HEK293 (cell line): ENCODE measurements at regions not wholly inside any gene's neighbourhood (a gene's known extent, or its start where the extent isn't known, plus 50 kb on each side); places are given as distances from the start of the nearest gene placed in this dataset.

Experiments used
- CTCF ChIA-PET: fragments of 350-600 bp; formaldehyde crosslinking; extraction: SDS; loops from one replicate; lab custom pipeline; 2021; ENCODE audit warnings: antibody characterized with exemption; lab: Yijun Ruan, JAX
- POLR2A ChIA-PET: fragments of 300-600 bp; formaldehyde crosslinking; extraction: SDS; loops from one replicate; lab custom pipeline; 2020; ENCODE audit warnings: antibody characterized with exemption, inconsistent platforms; lab: Yijun Ruan, JAX
- H3K27ac ChIP-seq: fragments of 200-500 bp; sonication (Bioruptor generic); 2 replicates; pipeline ENCODE4 v1.5.1; 2014; ENCODE audit warnings: low read depth, low read length, control low read depth, inconsistent platforms; ENCODE audit errors: extremely low read depth
- H3K36me3 ChIP-seq, 2 experiments: fragments of 200-500 bp in 1 of 2; sonication (Bioruptor generic) in 1 of 2; 1 replicate in 1 of 2; 2 replicates in 1 of 2; pipeline ENCODE4 v1.5.1; 2014 to 2017; ENCODE audit warnings: inconsistent platforms in 2 of 2, low read length in 2 of 2; ENCODE audit not compliant: control insufficient read depth in 2 of 2, insufficient read depth in 1 of 2
- H3K4me1 ChIP-seq: fragments of 200-500 bp; sonication (Bioruptor generic); 2 replicates; pipeline ENCODE4 v1.5.1; 2014; ENCODE audit warnings: mild to moderate bottlenecking, low read length, inconsistent platforms; ENCODE audit not compliant: control insufficient read depth, insufficient read depth
- H3K4me3 ChIP-seq: 2 replicates; pipeline ENCODE4 v1.5.1; 2011; ENCODE audit warnings: low read depth, mild to moderate bottlenecking, control low read depth, low read length, moderate library complexity
- H3K9me3 ChIP-seq: fragments of 200-500 bp; sonication (Bioruptor generic); 2 replicates; pipeline ENCODE4 v1.5.1; 2014; ENCODE audit warnings: low read depth, low read length, inconsistent platforms; ENCODE audit not compliant: control insufficient read depth, insufficient read depth
- GLI4 ChIP-seq: fragments of 450-650 bp; formaldehyde crosslinking; IDR thresholded peaks from 2 replicates; pipeline ENCODE4 v1.5.1; 2016; ENCODE audit warnings: missing biosample characterization, missing genetic modification characterization
- GLIS1 ChIP-seq: fragments of 450-650 bp; formaldehyde crosslinking; IDR thresholded peaks from 2 replicates; pipeline ENCODE4 v1.5.1; 2016; ENCODE audit warnings: missing biosample characterization, missing genetic modification characterization
- KLF7 ChIP-seq: fragments of 450-650 bp; formaldehyde crosslinking; IDR thresholded peaks from 2 replicates; pipeline ENCODE4 v1.5.1; 2016; ENCODE audit warnings: missing biosample characterization, missing genetic modification characterization, borderline replicate concordance
- PRDM10 ChIP-seq: fragments of 450-650 bp; formaldehyde crosslinking; IDR thresholded peaks from 2 replicates; pipeline ENCODE4 v1.5.1; 2016; ENCODE audit warnings: missing biosample characterization, missing genetic modification characterization
- ZBTB48 ChIP-seq: fragments of 450-650 bp; formaldehyde crosslinking; IDR thresholded peaks from 2 replicates; pipeline ENCODE4 v1.5.1; 2016; ENCODE audit warnings: missing biosample characterization, missing genetic modification characterization
- ZEB2 ChIP-seq: fragments of 450-650 bp; formaldehyde crosslinking; IDR thresholded peaks from 2 replicates; pipeline ENCODE4 v1.5.1; 2016; ENCODE audit warnings: missing biosample characterization, missing genetic modification characterization
- ZNF292 ChIP-seq: fragments of 450-650 bp; formaldehyde crosslinking; IDR thresholded peaks from 2 replicates; pipeline ENCODE4 v1.5.1; 2016; ENCODE audit warnings: low read depth, missing biosample characterization, missing genetic modification characterization, borderline replicate concordance
- ZNF341 ChIP-seq: fragments of 450-650 bp; formaldehyde crosslinking; IDR thresholded peaks from 2 replicates; pipeline ENCODE4; 2016; ENCODE audit warnings: low read depth, missing biosample characterization, missing genetic modification characterization
- ZNF416 ChIP-seq: fragments of 450-650 bp; formaldehyde crosslinking; IDR thresholded peaks from 2 replicates; pipeline ENCODE4 v1.5.1; 2016; ENCODE audit warnings: missing biosample characterization, missing genetic modification characterization
- ZNF510 ChIP-seq: fragments of 450-650 bp; formaldehyde crosslinking; IDR thresholded peaks from 2 replicates; pipeline ENCODE4 v1.5.1; 2018; ENCODE audit warnings: mild to moderate bottlenecking, missing genetic modification characterization, missing biosample characterization; ENCODE audit not compliant: insufficient replicate concordance
- ZNF529 ChIP-seq: fragments of 450-650 bp; formaldehyde crosslinking; IDR thresholded peaks from 2 replicates; pipeline ENCODE4 v1.5.1; 2017; ENCODE audit warnings: missing genetic modification characterization, missing biosample characterization; ENCODE audit not compliant: insufficient replicate concordance
- ZNF530 ChIP-seq: fragments of 450-650 bp; formaldehyde crosslinking; IDR thresholded peaks from 2 replicates; pipeline ENCODE4 v1.5.1; 2016; ENCODE audit warnings: low read depth, missing biosample characterization, missing genetic modification characterization
- ZNF549 ChIP-seq: fragments of 450-650 bp; IDR thresholded peaks from 2 replicates; pipeline ENCODE4 v1.5.1; 2018; ENCODE audit warnings: missing biosample characterization, missing genetic modification characterization, mild to moderate bottlenecking, inconsistent platforms, moderate library complexity
- ZNF571 ChIP-seq: fragments of 450-650 bp; formaldehyde crosslinking; IDR thresholded peaks from 2 replicates; pipeline ENCODE4 v1.5.0; 2017; ENCODE audit warnings: missing biosample characterization, missing genetic modification characterization
- ZNF701 ChIP-seq: fragments of 450-650 bp; formaldehyde crosslinking; IDR thresholded peaks from 2 replicates; pipeline ENCODE4 v1.5.1; 2016; ENCODE audit warnings: missing biosample characterization, missing genetic modification characterization
- ZNF747 ChIP-seq: fragments of 450-650 bp; formaldehyde crosslinking; IDR thresholded peaks from 2 replicates; pipeline ENCODE4 v1.5.1; 2016; ENCODE audit warnings: missing biosample characterization, missing genetic modification characterization
- ZSCAN4 ChIP-seq: fragments of 450-650 bp; formaldehyde crosslinking; IDR thresholded peaks from 2 replicates; pipeline ENCODE4 v1.5.1; 2017; ENCODE audit warnings: missing biosample characterization, missing genetic modification characterization

DNA sequence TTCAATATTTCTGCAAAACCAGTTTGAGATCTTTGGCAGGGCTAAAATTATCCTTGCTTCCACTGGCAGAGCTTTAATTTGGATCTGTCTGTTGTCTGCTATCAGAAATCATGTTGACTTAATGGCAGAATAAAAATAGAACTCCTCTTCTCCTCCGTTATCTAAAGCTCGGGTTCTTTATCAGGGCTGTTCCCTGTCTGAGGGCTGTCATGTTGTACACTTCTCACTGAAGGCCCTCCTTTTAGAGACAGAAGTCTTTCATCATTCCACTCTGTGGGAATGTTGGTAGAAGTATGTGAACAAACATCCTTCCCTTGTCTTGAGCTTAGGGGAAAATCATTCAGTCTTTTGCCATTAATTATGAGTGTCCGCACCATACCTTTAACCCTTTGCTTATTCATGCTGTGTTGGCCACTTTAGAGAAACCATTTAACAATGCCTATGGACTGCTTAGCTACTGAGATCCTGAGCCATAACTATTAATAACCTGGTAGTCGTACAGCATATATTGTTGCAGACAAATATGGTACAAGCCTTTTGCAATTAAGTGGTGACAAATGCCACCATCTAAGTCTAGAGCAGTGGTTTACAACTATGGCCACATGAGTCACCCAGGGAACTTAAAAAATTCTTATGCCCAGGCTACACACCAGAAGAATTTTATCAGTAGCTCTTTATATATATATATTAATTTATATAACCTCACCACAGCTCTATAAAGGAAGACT is 226.0 kb upstream of the TPM1 start:
- CTCF ChIA-PET, result no interaction called here
- H3K4me3 ChIP-seq, result no peak overlapping the region
- H3K4me1 ChIP-seq, result no peaks in the 10 kb centered on the region
- TF ChIP-seq PRDM10, result no peak
- no peak for TF ChIP-seq ZNF701 (tag by site-specific recombination)
- no peak for TF ChIP-seq ZNF529 (tag by site-specific recombination)
- no peak for TF ChIP-seq ZBTB48 (tag by site-specific recombination)
- no peak for TF ChIP-seq GLIS1 (tag by site-specific recombination)
- TF ChIP-seq ZEB2 (tag by site-specific recombination), result no peak
- TF ChIP-seq ZNF530 (tag by site-specific recombination), result no peak
- no peak for TF ChIP-seq KLF7 (tag by site-specific recombination)
- TF ChIP-seq ZNF549 (tag by site-specific recombination), result no peak
- TF ChIP-seq ZNF747, result no peak
- TF ChIP-seq ZNF510 (tag by site-specific recombination), result no peak
- TF ChIP-seq ZSCAN4 (tag by site-specific recombination), result no peak
- no peak for TF ChIP-seq ZNF571 (tag by site-specific recombination)
- TF ChIP-seq ZNF416 (tag by site-specific recombination), result no peak
- H3K27ac ChIP-seq, result no peak overlapping the region
- H3K36me3 ChIP-seq, result no peaks in the 10 kb centered on the region
- H3K9me3 ChIP-seq, result no peaks in the 10 kb centered on the region
- POLR2A ChIA-PET, result no interaction called here

DNA sequence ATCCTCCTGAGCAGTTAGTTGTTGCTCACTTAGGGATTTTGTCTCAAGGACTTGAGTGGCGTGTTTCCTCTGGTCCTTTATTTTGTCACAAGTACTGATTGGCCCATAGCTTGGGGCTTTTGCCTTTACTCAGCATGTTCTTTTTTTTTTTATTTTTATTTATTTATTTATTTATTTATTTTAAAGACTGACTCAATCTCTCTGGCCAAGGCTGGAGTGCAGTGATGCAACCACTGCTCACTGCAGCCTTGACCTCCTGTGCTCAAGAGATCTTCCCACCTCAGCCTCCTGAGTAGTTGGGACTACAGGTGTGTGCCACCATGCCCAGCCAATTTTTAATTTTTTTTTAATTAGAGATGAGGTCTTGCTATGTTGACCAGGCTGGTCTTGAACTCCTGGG is 223.9 kb upstream of the TPM1 start:
- Histone ChIP-seq H3K27ac (no peak overlapping the region), H3K9me3 (no peaks in the 10 kb centered on the region), H3K36me3 (no peaks in the 10 kb centered on the region), H3K4me1 (no peaks in the 10 kb centered on the region), H3K4me3 (no peak overlapping the region)
- TF ChIP-seq GLI4 (no peak), ZNF341 (tag by site-specific recombination) (no peak)
- CTCF ChIA-PET, result interaction anchor here (0.7 kb wide), 2 partner anchors 42 to 276 kb away, joined by 3 read pairs; no protein-coding TSS in a partner anchor
- POLR2A ChIA-PET, result no interaction called here

GRCh38 chr15:62821384-62822131 is 221.0 kb upstream of the TPM1 start:
- no peaks in the 10 kb centered on the region for H3K36me3 ChIP-seq
- no peak for TF ChIP-seq ZNF292 (tag by site-specific recombination)
- no peak overlapping the region for H3K4me3 ChIP-seq
- no peaks in the 10 kb centered on the region for H3K9me3 ChIP-seq
- no peak overlapping the region for H3K27ac ChIP-seq
- ChIA-PET POLR2A (no interaction called here), CTCF (interaction anchor here (0.6 to 0.7 kb wide), 3 partner anchors 9 to 87 kb away, joined by 3 to 6 read pairs (median 4); no protein-coding TSS in a partner anchor)
- H3K4me1 ChIP-seq, result no peaks in the 10 kb centered on the region
